T-helper 1 cell treated with Interleukin-12 subunit alpha and Interleukin-12 subunit beta and Interleukin-4 antibody, amounts not matched to agents 30 μg/mL and 1 μg/mL, for 36 hours (primary cell): ENCODE measurements at regions not wholly inside any gene's neighbourhood (a gene's known extent, or its start where the extent isn't known, plus 50 kb on each side); places are given as distances from the start of the nearest gene placed in this dataset.

ENCODE experiments used
- H3K27ac Mint-ChIP-seq: one replicate; pipeline ENCODE4 v1.8.0; 2021; ENCODE audit warnings: mild to moderate bottlenecking, mixed read lengths
- H3K27me3 Mint-ChIP-seq: one replicate; pipeline ENCODE4 v1.8.0; 2021; ENCODE audit warnings: low read depth, mixed read lengths
- H3K36me3 Mint-ChIP-seq: one replicate; pipeline ENCODE4 v1.8.0; 2021; ENCODE audit warnings: low read depth, mixed read lengths
- H3K4me1 Mint-ChIP-seq: one replicate; pipeline ENCODE4 v1.8.0; 2021; ENCODE audit warnings: low read depth, mixed read lengths
- H3K4me3 Mint-ChIP-seq: one replicate; pipeline ENCODE4 v1.8.0; 2021; ENCODE audit warnings: mild to moderate bottlenecking, moderate library complexity, mixed read lengths
- H3K9me3 Mint-ChIP-seq: one replicate; pipeline ENCODE4 v1.8.0; 2021; ENCODE audit warnings: mixed read lengths

- H3K4me3 Mint-ChIP-seq = no peak overlapping the region
- no peaks in the 10 kb centered on the region for H3K27me3 Mint-ChIP-seq
- no peak overlapping the region for H3K27ac Mint-ChIP-seq
- H3K36me3 Mint-ChIP-seq = no peaks in the 10 kb centered on the region
- H3K9me3 Mint-ChIP-seq = no peaks in the 10 kb centered on the region
- no peaks in the 10 kb centered on the region for H3K4me1 Mint-ChIP-seq
These were observed 312.2 kb downstream of the GPM6A start for GRCh38 chr4:175499735-175500352.

GRCh38 chr4:175504318-175504717, 307.7 kb downstream of the GPM6A start:
- H3K4me3 Mint-ChIP-seq = no peak overlapping the region
- H3K9me3 Mint-ChIP-seq = no peaks in the 10 kb centered on the region

GRCh38 chr4:175509320-175509719, 302.7 kb downstream of the GPM6A start:
- no peaks in the 10 kb centered on the region for H3K27me3 Mint-ChIP-seq
- no peaks in the 10 kb centered on the region for H3K36me3 Mint-ChIP-seq
- H3K27ac Mint-ChIP-seq = no peak overlapping the region
- H3K4me1 Mint-ChIP-seq = no peaks in the 10 kb centered on the region
- no peak overlapping the region for H3K4me3 Mint-ChIP-seq
- H3K9me3 Mint-ChIP-seq = no peaks in the 10 kb centered on the region

More at GRCh38 chr4:175504318-175504717, 307.7 kb downstream of the GPM6A start:
- no peaks in the 10 kb centered on the region for H3K27me3 Mint-ChIP-seq
- no peaks in the 10 kb centered on the region for H3K36me3 Mint-ChIP-seq
- no peak overlapping the region for H3K27ac Mint-ChIP-seq
- H3K4me1 Mint-ChIP-seq = no peaks in the 10 kb centered on the region

- Mint-ChIP-seq H3K27ac (no peak overlapping the region), H3K4me3 (no peak overlapping the region), H3K4me1 (no peaks in the 10 kb centered on the region), H3K9me3 (no peaks in the 10 kb centered on the region), H3K36me3 (no peaks in the 10 kb centered on the region), H3K27me3 (no peaks in the 10 kb centered on the region)
These were observed 300.2 kb downstream of the GPM6A start for GRCh38 chr4:175511861-175512260.

- Mint-ChIP-seq H3K27me3 (no peaks in the 10 kb centered on the region), H3K36me3 (no peaks in the 10 kb centered on the region), H3K4me3 (no peak overlapping the region), H3K4me1 (no peaks in the 10 kb centered on the region), H3K9me3 (no peaks in the 10 kb centered on the region), H3K27ac (no peak overlapping the region)
These were observed 297.9 kb downstream of the GPM6A start for GRCh38 chr4:175514174-175514573.

GRCh38 chr4:175530655-175531054, 281.4 kb downstream of the GPM6A start:
- H3K27ac Mint-ChIP-seq = no peak overlapping the region
- H3K4me1 Mint-ChIP-seq = no peaks in the 10 kb centered on the region

GRCh38 chr4:175531405-175532091, 280.5 kb downstream of the GPM6A start:
- Mint-ChIP-seq H3K27me3 (no peaks in the 10 kb centered on the region), H3K9me3 (peaks cover 3% of the 10 kb centered on the region), H3K36me3 (no peaks in the 10 kb centered on the region), H3K4me3 (no peak overlapping the region), H3K27ac (no peak overlapping the region), H3K4me1 (no peaks in the 10 kb centered on the region)

More at GRCh38 chr4:175530655-175531054, 281.4 kb downstream of the GPM6A start:
- H3K4me3 Mint-ChIP-seq = no peak overlapping the region
- peaks cover 3% of the 10 kb centered on the region for H3K9me3 Mint-ChIP-seq
- H3K36me3 Mint-ChIP-seq = no peaks in the 10 kb centered on the region
- H3K27me3 Mint-ChIP-seq = no peaks in the 10 kb centered on the region

- Mint-ChIP-seq H3K36me3 (no peaks in the 10 kb centered on the region), H3K27ac (no peak overlapping the region), H3K9me3 (no peaks in the 10 kb centered on the region), H3K4me1 (no peaks in the 10 kb centered on the region), H3K27me3 (no peaks in the 10 kb centered on the region), H3K4me3 (no peak overlapping the region)
These were observed 275.1 kb downstream of the GPM6A start for GRCh38 chr4:175536852-175537453.

- Mint-ChIP-seq H3K9me3 (no peaks in the 10 kb centered on the region), H3K27ac (no peak overlapping the region), H3K27me3 (no peaks in the 10 kb centered on the region), H3K4me1 (no peaks in the 10 kb centered on the region), H3K4me3 (no peak overlapping the region), H3K36me3 (no peaks in the 10 kb centered on the region)
These were observed 272.6 kb downstream of the GPM6A start for GRCh38 chr4:175539498-175539897.

GRCh38 chr4:175540151-175540550, 271.9 kb downstream of the GPM6A start:
- Mint-ChIP-seq H3K36me3 (no peaks in the 10 kb centered on the region), H3K27me3 (no peaks in the 10 kb centered on the region), H3K4me3 (no peak overlapping the region), H3K27ac (no peak overlapping the region), H3K4me1 (no peaks in the 10 kb centered on the region), H3K9me3 (no peaks in the 10 kb centered on the region)

- Mint-ChIP-seq H3K4me1 (no peaks in the 10 kb centered on the region), H3K4me3 (no peak overlapping the region), H3K9me3 (no peaks in the 10 kb centered on the region), H3K36me3 (no peaks in the 10 kb centered on the region), H3K27ac (no peak overlapping the region), H3K27me3 (no peaks in the 10 kb centered on the region)
These were observed 271.3 kb downstream of the GPM6A start for GRCh38 chr4:175540732-175541131.

GRCh38 chr4:175542786-175543185, 269.3 kb downstream of the GPM6A start:
- Mint-ChIP-seq H3K9me3 (no peaks in the 10 kb centered on the region), H3K4me3 (no peak overlapping the region), H3K27ac (no peak overlapping the region), H3K36me3 (no peaks in the 10 kb centered on the region), H3K4me1 (no peaks in the 10 kb centered on the region), H3K27me3 (no peaks in the 10 kb centered on the region)

GRCh38 chr4:175559126-175559525, 252.9 kb downstream of the GPM6A start:
- H3K4me3 Mint-ChIP-seq = no peak overlapping the region
- H3K27ac Mint-ChIP-seq = no peak overlapping the region
- H3K9me3 Mint-ChIP-seq = no peaks in the 10 kb centered on the region
- no peaks in the 10 kb centered on the region for H3K4me1 Mint-ChIP-seq
- no peaks in the 10 kb centered on the region for H3K27me3 Mint-ChIP-seq
- H3K36me3 Mint-ChIP-seq = no peaks in the 10 kb centered on the region

- Mint-ChIP-seq H3K27ac (no peak overlapping the region), H3K27me3 (no peaks in the 10 kb centered on the region), H3K36me3 (no peaks in the 10 kb centered on the region), H3K4me1 (no peaks in the 10 kb centered on the region), H3K4me3 (no peak overlapping the region), H3K9me3 (no peaks in the 10 kb centered on the region)
These were observed 252.5 kb downstream of the GPM6A start for GRCh38 chr4:175559526-175559925.

- Mint-ChIP-seq H3K4me3 (no peak overlapping the region), H3K36me3 (no peaks in the 10 kb centered on the region), H3K9me3 (no peaks in the 10 kb centered on the region), H3K27ac (no peak overlapping the region), H3K4me1 (no peaks in the 10 kb centered on the region), H3K27me3 (no peaks in the 10 kb centered on the region)
These were observed 251.5 kb downstream of the GPM6A start for GRCh38 chr4:175560604-175561003.
